Transverse colon (tissue), 4 donors: ENCODE measurements at regions not wholly inside any gene's neighbourhood (a gene's known extent, or its start where the extent isn't known, plus 50 kb on each side); places are given as distances from the start of the nearest gene placed in this dataset.

Experiments
- EP300 ChIP-seq: sonication (generic); formaldehyde crosslinking; IDR thresholded peaks from one replicate; pipeline ENCODE4 v1.6.1; 2017; ENCODE audit warnings: antibody characterized with exemption, low read depth
- POLR2A ChIP-seq: fragments of 450-650 bp; IDR thresholded peaks from one replicate; pipeline ENCODE4 v1.6.1; 2016; ENCODE audit warnings: antibody characterized with exemption, mild to moderate bottlenecking, moderate library complexity
- POLR2AphosphoS5 ChIP-seq, 3 donors: sonication (generic); formaldehyde crosslinking; IDR thresholded peaks; one replicate each; pipeline ENCODE4 v1.6.1; 2016; ENCODE audit warnings: antibody characterized with exemption in 3 of 3
- TF ChIP-seq, protein P1 (sequence below), 5 experiments: fragments of 200-600 bp in 3 of 5; fragments of 450-650 bp in 2 of 5; sonication (generic) in 3 of 5; IDR thresholded peaks; 1 replicate in 2 of 5; 2 replicates in 3 of 5; pipeline ENCODE4 v1.5.1; 2016 to 2017; ENCODE audit warnings: antibody characterized with exemption in 5 of 5, inconsistent platforms in 3 of 5, mild to moderate bottlenecking in 2 of 5, moderate library complexity in 1 of 5

- TF ChIP-seq POLR2A: no peak
- TF ChIP-seq, protein P1, sequence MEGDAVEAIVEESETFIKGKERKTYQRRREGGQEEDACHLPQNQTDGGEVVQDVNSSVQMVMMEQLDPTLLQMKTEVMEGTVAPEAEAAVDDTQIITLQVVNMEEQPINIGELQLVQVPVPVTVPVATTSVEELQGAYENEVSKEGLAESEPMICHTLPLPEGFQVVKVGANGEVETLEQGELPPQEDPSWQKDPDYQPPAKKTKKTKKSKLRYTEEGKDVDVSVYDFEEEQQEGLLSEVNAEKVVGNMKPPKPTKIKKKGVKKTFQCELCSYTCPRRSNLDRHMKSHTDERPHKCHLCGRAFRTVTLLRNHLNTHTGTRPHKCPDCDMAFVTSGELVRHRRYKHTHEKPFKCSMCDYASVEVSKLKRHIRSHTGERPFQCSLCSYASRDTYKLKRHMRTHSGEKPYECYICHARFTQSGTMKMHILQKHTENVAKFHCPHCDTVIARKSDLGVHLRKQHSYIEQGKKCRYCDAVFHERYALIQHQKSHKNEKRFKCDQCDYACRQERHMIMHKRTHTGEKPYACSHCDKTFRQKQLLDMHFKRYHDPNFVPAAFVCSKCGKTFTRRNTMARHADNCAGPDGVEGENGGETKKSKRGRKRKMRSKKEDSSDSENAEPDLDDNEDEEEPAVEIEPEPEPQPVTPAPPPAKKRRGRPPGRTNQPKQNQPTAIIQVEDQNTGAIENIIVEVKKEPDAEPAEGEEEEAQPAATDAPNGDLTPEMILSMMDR (IDR thresholded peaks at IDR 0.05): peak in 3 of 5 experiments; percentile 15 to 31 (median 17)
- no peak for TF ChIP-seq POLR2AphosphoS5 (IDR thresholded peaks at IDR 0.05)
- no peak for TF ChIP-seq EP300
Measured at GRCh38 chr5:117077142-117077541, 502.5 kb upstream of the SEMA6A start.
